ENCODE measurements at regions not wholly inside any gene's neighbourhood (a gene's known extent, or its start where the extent isn't known, plus 50 kb on each side); places are given as distances from the start of the nearest gene placed in this dataset.
A peak's percentile ranks its signal among the peaks of the same experiment; 100 is the strongest.

GRCh38 chr6:168724033-168724432 lies 283.0 kb downstream of the SMOC2 start:
- intact Hi-C loops (cut with DNase I; ENCODE audit: low total_unique reads): no loop called here
- H3K4me3 ChIP-seq (ENCODE audit: low read depth, poor library complexity, severe bottlenecking): no peak overlapping the region
- no peak for TF ChIP-seq POLR2A (IDR thresholded peaks at IDR 0.05)
- TF ChIP-seq, protein P1, sequence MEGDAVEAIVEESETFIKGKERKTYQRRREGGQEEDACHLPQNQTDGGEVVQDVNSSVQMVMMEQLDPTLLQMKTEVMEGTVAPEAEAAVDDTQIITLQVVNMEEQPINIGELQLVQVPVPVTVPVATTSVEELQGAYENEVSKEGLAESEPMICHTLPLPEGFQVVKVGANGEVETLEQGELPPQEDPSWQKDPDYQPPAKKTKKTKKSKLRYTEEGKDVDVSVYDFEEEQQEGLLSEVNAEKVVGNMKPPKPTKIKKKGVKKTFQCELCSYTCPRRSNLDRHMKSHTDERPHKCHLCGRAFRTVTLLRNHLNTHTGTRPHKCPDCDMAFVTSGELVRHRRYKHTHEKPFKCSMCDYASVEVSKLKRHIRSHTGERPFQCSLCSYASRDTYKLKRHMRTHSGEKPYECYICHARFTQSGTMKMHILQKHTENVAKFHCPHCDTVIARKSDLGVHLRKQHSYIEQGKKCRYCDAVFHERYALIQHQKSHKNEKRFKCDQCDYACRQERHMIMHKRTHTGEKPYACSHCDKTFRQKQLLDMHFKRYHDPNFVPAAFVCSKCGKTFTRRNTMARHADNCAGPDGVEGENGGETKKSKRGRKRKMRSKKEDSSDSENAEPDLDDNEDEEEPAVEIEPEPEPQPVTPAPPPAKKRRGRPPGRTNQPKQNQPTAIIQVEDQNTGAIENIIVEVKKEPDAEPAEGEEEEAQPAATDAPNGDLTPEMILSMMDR (IDR thresholded peaks at IDR 0.05): no peak
- no peak for DNase-seq (ENCODE audit: low spot score in 2 of 2)
- WGBS, 2 donors: 100% methylated on average over 1 of the region's 1 CpG

DNA sequence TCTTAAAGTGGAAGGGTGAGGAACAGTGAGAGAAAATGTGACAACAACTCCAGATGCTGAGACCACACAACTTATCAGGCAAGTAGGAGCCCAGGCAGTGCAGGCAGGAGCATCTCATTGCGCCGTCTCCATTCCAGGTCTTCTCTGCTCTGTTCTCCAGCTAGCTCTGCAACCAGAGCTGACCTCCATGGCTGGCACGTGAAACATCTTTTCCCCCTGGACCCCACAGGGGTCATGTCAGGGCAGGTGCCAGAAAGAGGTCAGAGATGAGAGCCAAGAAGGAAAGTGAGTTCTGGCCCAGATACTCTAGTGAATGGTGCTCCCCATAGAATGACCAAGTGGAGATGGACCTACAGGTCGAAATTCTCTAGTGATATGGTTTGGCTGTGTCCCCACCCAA lies 281.4 kb downstream of the SMOC2 start:
- peak in 1 of 2 donors; percentile 52 for DNase-seq (ENCODE audit: low spot score in 2 of 2)
- intact Hi-C loops (cut with DNase I; ENCODE audit: low total_unique reads): no loop called here
- 87 to 90% methylated on average over 4 of the region's 4 CpGs for WGBS, 2 donors
- no peak overlapping the region for H3K4me3 ChIP-seq (ENCODE audit: low read depth, poor library complexity, severe bottlenecking)
- TF ChIP-seq, protein P1 (IDR thresholded peaks at IDR 0.05): no peak

GRCh38 chr6:168721571-168721970 lies 280.6 kb downstream of the SMOC2 start:
- TF ChIP-seq POLR2A (IDR thresholded peaks at IDR 0.05): no peak
- TF ChIP-seq, protein P1 (IDR thresholded peaks at IDR 0.05): no peak

DNA sequence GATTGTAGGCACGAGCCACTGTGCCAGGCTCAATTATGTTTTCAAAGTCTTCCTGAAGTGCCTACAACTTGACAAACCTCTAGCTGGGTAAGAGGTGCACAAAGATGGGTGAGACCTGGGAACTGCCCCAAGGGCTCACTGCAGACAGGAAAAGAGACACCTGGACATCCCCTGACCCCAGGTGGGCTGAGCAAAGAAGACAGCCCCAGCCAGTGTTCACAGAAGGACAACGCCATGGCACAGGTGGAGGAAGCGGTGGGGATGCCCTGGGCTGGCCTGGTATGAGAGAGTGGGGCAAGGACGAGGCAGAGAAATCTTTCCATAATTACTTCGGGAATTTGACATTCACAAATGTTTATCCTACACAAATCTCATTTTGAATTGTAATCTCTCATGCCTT lies 278.9 kb downstream of the SMOC2 start:
- no peak overlapping the region for H3K4me3 ChIP-seq (ENCODE audit: low read depth, poor library complexity, severe bottlenecking)
- DNase-seq (ENCODE audit: low spot score in 2 of 2): no peak
- TF ChIP-seq, protein P1 (IDR thresholded peaks at IDR 0.05): no peak
- TF ChIP-seq POLR2A (IDR thresholded peaks at IDR 0.05): no peak
- intact Hi-C loops (cut with DNase I; ENCODE audit: low total_unique reads): no loop called here
- WGBS, 2 donors: 84 to 91% methylated on average over 5 of the region's 5 CpGs

More at GRCh38 chr6:168721571-168721970, 280.6 kb downstream of the SMOC2 start:
- no peak for DNase-seq (ENCODE audit: low spot score in 2 of 2)
- 70 to 77% methylated on average over 6 of the region's 6 CpGs for WGBS, 2 donors
- intact Hi-C loops (cut with DNase I; ENCODE audit: low total_unique reads): no loop called here
- no peak overlapping the region for H3K4me3 ChIP-seq (ENCODE audit: low read depth, poor library complexity, severe bottlenecking)

DNA sequence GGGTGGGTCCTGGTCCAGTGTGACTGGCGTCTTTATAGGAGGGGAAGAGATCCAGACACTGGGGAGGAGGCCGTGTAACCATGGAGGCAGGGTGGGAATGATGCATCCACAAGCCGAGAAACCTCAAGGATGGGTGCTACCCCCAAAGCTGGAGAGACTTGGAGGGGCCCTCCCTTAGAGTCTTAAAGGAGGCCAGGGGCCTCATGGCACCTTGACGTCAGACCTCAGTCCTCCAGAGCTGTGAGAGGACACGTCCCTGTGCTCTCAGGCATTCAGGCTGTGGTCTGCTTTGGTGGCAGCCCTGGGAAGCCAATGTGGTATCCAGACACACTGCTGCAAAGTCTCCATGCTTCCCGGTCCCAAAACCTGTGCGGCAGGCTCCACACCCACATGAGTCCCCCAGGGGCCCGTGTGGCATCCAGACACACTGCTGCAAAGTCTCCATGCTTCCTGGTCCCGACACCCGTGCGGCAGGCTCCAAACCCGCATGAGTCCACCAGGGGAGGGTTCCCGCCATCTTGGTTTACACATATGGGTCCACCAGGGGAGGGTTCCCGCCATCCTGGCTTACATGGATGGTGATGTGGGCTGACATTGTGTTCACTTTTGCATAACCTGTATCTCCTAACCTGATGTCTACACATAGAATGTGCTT lies 278.0 kb downstream of the SMOC2 start:
- no peak overlapping the region for H3K4me3 ChIP-seq (ENCODE audit: low read depth, poor library complexity, severe bottlenecking)
- intact Hi-C loops (cut with DNase I; ENCODE audit: low total_unique reads): no loop called here
- DNase-seq (ENCODE audit: low spot score in 2 of 2): no peak
- 80 to 91% methylated on average over 11 to 12 of the region's 14 CpGs for WGBS, 2 donors
- TF ChIP-seq, protein P1 (IDR thresholded peaks at IDR 0.05): no peak
- TF ChIP-seq POLR2A (IDR thresholded peaks at IDR 0.05): no peak
